WTC11 (cell line): ENCODE measurements at regions not wholly inside any gene's neighbourhood (a gene's known extent, or its start where the extent isn't known, plus 50 kb on each side); places are given as distances from the start of the nearest gene placed in this dataset.

Experiments
- CREB1 ChIP-seq: sonication (generic); formaldehyde crosslinking; IDR thresholded peaks from 2 replicates; pipeline ENCODE4 v1.8.0; 2023; ENCODE audit warnings: mild to moderate bottlenecking, missing genetic modification reagents
- CREM ChIP-seq: sonication (generic); formaldehyde crosslinking; IDR thresholded peaks from 2 replicates; pipeline ENCODE4 v1.8.1; 2022; ENCODE audit warnings: mild to moderate bottlenecking, missing genetic modification reagents, moderate library complexity
- CTCF ChIP-seq: fragments of 200-600 bp; IDR thresholded peaks from 2 replicates; pipeline ENCODE4 v1.8.0; 2022; ENCODE audit warnings: antibody characterized with exemption
- E2F4 ChIP-seq: sonication (generic); formaldehyde crosslinking; IDR thresholded peaks from 2 replicates; pipeline ENCODE4 v1.8.1; 2022; ENCODE audit warnings: low read depth, mild to moderate bottlenecking, moderate library complexity, missing genetic modification reagents, borderline replicate concordance
- JUN ChIP-seq: sonication (generic); formaldehyde crosslinking; IDR thresholded peaks from 2 replicates; pipeline ENCODE4 v1.8.0; 2023; ENCODE audit warnings: mild to moderate bottlenecking, missing genetic modification reagents
- NR1H2 ChIP-seq: sonication (generic); formaldehyde crosslinking; IDR thresholded peaks from 2 replicates; pipeline ENCODE4 v1.9.0; 2021; ENCODE audit warnings: mild to moderate bottlenecking, moderate library complexity, missing genetic modification reagents
- ZNF263 ChIP-seq: sonication (generic); formaldehyde crosslinking; IDR thresholded peaks from 2 replicates; pipeline ENCODE4 v1.8.1; 2022; ENCODE audit warnings: low read depth, mild to moderate bottlenecking, moderate library complexity, missing genetic modification reagents
- ZNF423 ChIP-seq: fragments of 250-450 bp; sonication (Bioruptor Pico); IDR thresholded peaks from 2 replicates; pipeline ENCODE4 v2.1.2; 2022; ENCODE audit warnings: mild to moderate bottlenecking, moderate library complexity
- TF ChIP-seq, protein P1 (sequence below): sonication (generic); formaldehyde crosslinking; IDR thresholded peaks from 2 replicates; pipeline ENCODE4 v1.8.1; 2022; ENCODE audit warnings: mild to moderate bottlenecking, moderate library complexity, missing genetic modification reagents
- TF ChIP-seq, protein P2 (sequence below): sonication (generic); formaldehyde crosslinking; IDR thresholded peaks from 2 replicates; pipeline ENCODE4 v1.8.1; 2023; ENCODE audit warnings: mild to moderate bottlenecking, missing genetic modification reagents, moderate library complexity
- TF ChIP-seq, protein P3 (sequence below): sonication (generic); formaldehyde crosslinking; IDR thresholded peaks from 2 replicates; pipeline ENCODE4 v1.8.0; 2022; ENCODE audit warnings: mild to moderate bottlenecking, missing genetic modification reagents

DNA sequence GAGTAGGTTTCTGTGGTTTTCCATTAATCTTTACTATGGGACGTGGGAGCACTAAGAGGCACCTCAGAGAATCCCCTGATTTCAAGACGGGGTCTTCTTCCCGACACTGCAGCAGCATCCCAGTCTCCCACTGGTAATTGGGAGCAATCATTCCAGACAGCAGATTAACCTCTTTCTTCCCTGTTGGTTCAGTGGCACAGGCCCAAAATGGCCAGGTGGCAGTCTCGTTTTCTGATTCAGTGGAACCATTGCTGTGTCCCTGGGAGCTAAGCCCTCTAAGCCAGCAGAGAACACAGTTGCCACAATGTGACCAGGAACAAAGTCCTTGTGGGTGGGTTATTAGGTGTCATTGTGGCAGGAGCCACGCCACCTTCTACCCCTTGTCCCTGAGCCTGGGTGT lies 342.1 kb downstream of the MATN1 start:
- TF ChIP-seq, protein P1, sequence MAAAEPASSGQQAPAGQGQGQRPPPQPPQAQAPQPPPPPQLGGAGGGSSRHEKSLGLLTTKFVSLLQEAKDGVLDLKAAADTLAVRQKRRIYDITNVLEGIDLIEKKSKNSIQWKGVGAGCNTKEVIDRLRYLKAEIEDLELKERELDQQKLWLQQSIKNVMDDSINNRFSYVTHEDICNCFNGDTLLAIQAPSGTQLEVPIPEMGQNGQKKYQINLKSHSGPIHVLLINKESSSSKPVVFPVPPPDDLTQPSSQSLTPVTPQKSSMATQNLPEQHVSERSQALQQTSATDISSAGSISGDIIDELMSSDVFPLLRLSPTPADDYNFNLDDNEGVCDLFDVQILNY = no peak
- TF ChIP-seq NR1H2 (CRISPR knock-in tag) (no peak), CTCF (no peak), JUN (no peak), E2F4 (no peak), CREB1 (CRISPR knock-in tag) (no peak), ZNF423 (no peak), CREM (CRISPR knock-in tag) (no peak), ZNF263 (CRISPR knock-in tag) (no peak)
- TF ChIP-seq, protein P2, sequence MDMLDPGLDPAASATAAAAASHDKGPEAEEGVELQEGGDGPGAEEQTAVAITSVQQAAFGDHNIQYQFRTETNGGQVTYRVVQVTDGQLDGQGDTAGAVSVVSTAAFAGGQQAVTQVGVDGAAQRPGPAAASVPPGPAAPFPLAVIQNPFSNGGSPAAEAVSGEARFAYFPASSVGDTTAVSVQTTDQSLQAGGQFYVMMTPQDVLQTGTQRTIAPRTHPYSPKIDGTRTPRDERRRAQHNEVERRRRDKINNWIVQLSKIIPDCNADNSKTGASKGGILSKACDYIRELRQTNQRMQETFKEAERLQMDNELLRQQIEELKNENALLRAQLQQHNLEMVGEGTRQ (CRISPR knock-in tag) = no peak
- TF ChIP-seq, protein P3, sequence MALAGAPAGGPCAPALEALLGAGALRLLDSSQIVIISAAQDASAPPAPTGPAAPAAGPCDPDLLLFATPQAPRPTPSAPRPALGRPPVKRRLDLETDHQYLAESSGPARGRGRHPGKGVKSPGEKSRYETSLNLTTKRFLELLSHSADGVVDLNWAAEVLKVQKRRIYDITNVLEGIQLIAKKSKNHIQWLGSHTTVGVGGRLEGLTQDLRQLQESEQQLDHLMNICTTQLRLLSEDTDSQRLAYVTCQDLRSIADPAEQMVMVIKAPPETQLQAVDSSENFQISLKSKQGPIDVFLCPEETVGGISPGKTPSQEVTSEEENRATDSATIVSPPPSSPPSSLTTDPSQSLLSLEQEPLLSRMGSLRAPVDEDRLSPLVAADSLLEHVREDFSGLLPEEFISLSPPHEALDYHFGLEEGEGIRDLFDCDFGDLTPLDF (CRISPR knock-in tag) = no peak
